ENCODE measurements at regions not wholly inside any gene's neighbourhood (a gene's known extent, or its start where the extent isn't known, plus 50 kb on each side); places are given as distances from the start of the nearest gene placed in this dataset.

DNA sequence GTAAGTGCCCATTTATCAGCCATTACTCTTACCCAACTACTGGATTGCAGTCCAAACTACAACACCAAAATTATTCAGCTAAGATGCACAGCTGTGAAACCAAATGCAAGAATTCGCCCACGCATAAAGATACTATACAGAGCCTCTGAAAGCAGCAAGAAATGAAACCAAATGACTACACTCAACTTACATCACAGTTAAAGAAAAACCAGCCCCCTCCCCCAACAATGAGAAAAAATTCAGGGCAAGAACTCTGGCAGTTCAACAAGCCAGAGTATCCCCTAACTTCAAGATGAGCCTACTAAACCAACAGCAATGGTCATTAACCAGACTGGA lies 209.1 kb upstream of the VWC2 start:
- ATAC-seq (ENCODE audit: low FRiP score), result no peak
- no peak for TF ChIP-seq CTCF (IDR thresholded peaks at IDR 0.05)
- no peak for DNase-seq (ENCODE audit: low spot score)

GRCh38 chr7:49577576-49577975 lies 195.9 kb upstream of the VWC2 start:
- no peak for TF ChIP-seq CTCF (IDR thresholded peaks at IDR 0.05)
- ATAC-seq (ENCODE audit: low FRiP score) (no peak), DNase-seq (ENCODE audit: low spot score) (no peak)

GRCh38 chr7:49579408-49579807 lies 194.0 kb upstream of the VWC2 start:
- ATAC-seq (ENCODE audit: low FRiP score) (no peak), DNase-seq (ENCODE audit: low spot score) (no peak)
- no peak for TF ChIP-seq CTCF (IDR thresholded peaks at IDR 0.05)

- no peak for DNase-seq (ENCODE audit: low spot score)
- TF ChIP-seq CTCF (IDR thresholded peaks at IDR 0.05), result no peak
Observed at GRCh38 chr7:49580000-49580399, 193.4 kb upstream of the VWC2 start.

DNA sequence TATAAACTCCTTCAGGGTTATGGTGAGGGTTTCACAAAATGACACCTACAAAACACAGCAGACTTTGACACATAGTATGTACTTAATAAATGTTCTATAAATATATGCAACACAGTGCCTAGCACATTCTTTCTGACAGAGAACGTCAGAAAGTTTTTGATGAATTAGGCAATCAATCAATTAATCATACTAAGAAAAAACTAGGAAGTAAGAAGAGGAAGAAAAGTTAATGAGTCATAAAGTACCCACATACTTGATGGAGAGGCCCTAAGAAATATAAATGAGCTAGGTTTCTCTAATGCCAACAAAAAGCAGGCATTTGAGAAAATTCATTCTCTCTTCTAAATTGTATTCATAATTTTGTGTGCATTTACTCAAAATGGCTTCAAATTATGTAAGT lies 192.7 kb upstream of the VWC2 start:
- ATAC-seq (ENCODE audit: low FRiP score), result no peak

More at GRCh38 chr7:49580000-49580399, 193.4 kb upstream of the VWC2 start:
- ATAC-seq (ENCODE audit: low FRiP score), result no peak

DNA sequence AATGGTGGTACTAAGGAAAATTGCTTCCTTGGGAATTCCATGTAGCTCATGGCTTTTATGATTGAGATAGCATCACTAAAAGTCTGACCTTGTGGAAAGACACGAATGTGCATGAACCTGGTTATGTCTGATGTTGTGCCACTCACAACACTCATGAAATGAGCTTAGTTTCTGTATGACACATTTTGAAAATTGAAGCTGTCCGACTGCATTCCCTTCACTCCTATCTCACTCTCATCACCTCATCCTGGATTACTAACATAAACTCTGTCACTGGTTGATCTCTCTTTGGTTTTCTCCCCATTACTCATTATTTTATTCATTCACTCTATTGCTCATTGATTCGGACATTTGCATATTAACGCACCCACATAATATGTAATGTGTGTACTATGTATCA lies 190.0 kb upstream of the VWC2 start:
- DNase-seq (ENCODE audit: low spot score) (no peak), ATAC-seq (ENCODE audit: low FRiP score) (no peak)
- TF ChIP-seq CTCF (IDR thresholded peaks at IDR 0.05), result no peak

More for the DNA sequence above, 192.7 kb upstream of the VWC2 start:
- DNase-seq (ENCODE audit: low spot score), result no peak
- TF ChIP-seq CTCF (IDR thresholded peaks at IDR 0.05), result no peak

DNA sequence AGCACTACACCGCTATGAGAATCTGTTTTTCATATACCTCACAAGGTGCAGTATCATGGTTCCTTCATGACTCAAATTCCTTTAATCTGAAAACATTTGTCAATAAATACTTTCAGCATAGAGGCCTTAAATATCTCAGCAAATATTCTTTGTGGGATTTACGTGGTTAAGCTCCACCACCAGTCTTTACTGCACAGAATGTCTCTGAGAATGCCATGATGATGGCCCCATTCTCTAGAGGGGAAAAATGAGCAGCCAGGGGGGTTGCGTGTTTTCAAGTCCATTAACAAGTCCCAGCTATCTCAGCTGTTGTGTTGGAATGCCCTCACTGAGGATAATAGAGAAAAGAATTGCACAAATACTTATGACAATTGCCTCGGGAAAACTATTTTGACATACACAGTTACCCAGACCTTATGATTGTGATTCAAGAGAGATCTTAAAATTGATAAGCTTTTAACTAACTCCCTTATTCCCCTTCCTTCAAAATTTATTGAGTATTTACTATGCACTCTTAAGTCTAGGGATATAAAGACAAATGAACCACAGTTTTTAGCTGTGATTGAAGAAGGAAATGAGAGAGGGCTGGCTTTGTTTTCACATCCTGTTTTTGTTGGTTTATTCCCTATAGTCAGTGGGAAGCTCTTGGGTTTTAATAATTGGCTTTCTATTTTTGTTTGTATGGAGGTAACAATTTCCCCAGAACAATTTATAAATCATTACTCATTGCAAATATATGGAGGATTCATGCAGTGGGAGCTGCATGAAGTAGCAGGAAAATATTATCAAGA lies 176.5 kb upstream of the VWC2 start:
- no peak for TF ChIP-seq CTCF (IDR thresholded peaks at IDR 0.05)
- ATAC-seq (ENCODE audit: low FRiP score) (no peak), DNase-seq (ENCODE audit: low spot score) (no peak)

All from omental fat pad (tissue), 3 donors.